Embryonic facial prominence (tissue), 1 donor: ENCODE measurements at regions not wholly inside any gene's neighbourhood (a gene's known extent, or its start where the extent isn't known, plus 50 kb on each side); places are given as distances from the start of the nearest gene placed in this dataset.
"Not testable (repeated sequence)": the region's sequence is repeated elsewhere in the genome, so short reads cannot be mapped to it uniquely, and the experiment has no call there.

Experiments used
- DNase-seq: peaks from one replicate; pipeline ENCODE4 v3.0.0-alpha.2; 2016; ENCODE audit errors: extremely low spot score

- no peak for DNase-seq
Measured at GRCh38 chr4:187060551-187060950, 336.9 kb upstream of the FAT1 start.

DNA sequence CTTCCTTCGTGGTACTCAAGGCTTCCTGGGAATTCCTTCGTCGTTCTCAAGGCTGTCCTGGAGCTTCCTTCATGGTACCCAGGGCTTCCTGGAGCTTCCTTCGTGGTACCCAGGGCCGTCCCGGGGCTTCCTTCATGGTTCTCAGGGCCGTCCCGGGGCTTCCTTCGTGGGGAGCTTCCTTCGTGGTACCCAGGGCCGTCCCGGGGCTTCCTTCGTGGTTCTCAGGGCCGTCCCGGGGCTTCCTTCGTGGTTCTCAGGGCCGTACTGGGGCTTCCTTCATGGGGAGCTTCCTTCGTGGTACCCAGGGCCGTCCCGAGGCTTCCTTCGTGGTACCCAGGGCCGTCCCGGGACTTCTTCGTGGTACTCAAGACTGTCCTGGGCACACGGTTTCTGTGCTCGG is 339.6 kb upstream of the FAT1 start:
- DNase-seq: no peak

DNA sequence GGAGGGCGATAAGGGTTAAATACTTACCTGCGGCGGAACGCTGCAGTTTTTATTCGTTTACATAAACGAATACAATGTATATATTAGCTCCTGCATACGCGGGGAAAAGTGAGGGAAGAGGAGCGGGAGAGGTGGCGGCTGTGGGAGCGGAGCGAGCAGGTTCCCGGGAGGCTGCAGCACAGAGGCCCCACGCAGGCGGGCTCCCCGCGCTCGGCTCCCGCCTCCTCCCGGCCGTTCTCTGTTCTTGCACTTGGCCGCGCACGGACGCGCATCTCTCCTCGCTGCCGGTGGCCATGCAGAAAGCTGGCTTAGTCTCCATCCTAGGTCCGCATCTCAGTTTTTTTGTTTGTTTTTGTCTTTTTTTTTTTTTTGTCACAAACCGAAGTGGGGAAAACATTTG is 340.4 kb upstream of the FAT1 start:
- no peak for DNase-seq

- DNase-seq: no peak
Measured at GRCh38 chr4:187065396-187065795, 341.7 kb upstream of the FAT1 start.

- no peak for DNase-seq
Measured at GRCh38 chr4:187065806-187066205, 342.1 kb upstream of the FAT1 start.

GRCh38 chr4:187069398-187069797 is 345.7 kb upstream of the FAT1 start:
- no peak for DNase-seq

DNA sequence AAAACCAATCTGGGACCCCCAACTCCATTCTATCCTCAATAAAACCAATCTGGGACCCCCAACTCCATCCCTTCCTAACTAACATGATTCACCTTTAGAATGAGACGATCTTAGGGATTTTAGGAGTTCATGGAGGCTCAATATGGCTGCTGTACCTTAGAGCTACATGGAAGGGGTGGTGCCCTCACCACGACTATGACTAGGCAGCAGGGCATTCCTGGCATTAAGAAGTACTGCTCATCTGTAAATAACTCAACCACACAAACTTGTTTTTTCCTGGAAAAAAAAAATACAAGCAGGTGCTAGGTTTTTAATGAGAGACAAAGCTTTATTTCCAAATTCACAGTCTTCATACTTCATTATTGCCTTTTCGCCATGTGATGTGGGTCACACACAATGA is 346.5 kb upstream of the FAT1 start:
- no peak for DNase-seq

GRCh38 chr4:187070740-187071139 is 347.1 kb upstream of the FAT1 start:
- DNase-seq: no peak

GRCh38 chr4:187071946-187072600 is 348.4 kb upstream of the FAT1 start:
- no peak for DNase-seq

- DNase-seq: no peak
Measured at GRCh38 chr4:187073820-187074219, 350.2 kb upstream of the FAT1 start.

DNA sequence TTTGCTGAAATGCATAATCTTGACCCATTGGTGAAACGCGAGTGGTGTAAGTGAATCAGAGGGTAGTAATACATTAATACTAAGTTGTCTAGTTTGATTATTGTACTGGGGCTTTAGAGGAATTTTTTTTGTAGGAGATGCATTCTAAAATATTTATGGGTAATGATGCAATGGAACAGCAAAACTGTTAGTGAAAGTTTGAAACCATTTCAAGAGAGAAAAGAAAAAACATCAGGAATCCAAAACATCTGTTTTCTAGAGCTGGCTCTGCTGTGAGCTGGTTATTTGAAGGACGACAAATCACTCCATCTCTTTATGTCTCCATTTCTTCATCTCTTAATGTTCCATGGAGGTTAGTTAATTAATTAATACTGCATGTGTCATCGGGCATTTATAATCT is 351.9 kb upstream of the FAT1 start:
- no peak for DNase-seq

- no peak for DNase-seq
Measured at GRCh38 chr4:187077744-187078401, 354.2 kb upstream of the FAT1 start.

DNA sequence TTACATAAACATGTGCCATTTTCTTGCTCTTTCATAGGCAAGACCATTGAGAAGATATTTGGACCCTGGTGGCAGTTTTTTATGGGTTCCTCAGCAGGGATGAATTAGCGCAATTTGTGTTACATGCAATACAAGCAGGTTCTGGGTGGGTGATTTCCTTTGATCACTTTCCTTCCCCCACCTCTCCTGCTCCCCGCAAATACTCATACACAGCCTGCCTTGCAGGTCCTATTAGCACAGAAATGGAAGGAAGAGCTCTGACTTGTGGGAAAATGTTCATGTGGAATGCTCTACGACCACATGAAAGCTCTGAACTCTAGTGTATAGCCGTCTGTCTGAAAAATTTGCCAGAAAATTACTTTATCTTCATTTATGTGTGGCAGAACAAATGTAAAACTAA is 361.0 kb upstream of the FAT1 start:
- no peak for DNase-seq

DNA sequence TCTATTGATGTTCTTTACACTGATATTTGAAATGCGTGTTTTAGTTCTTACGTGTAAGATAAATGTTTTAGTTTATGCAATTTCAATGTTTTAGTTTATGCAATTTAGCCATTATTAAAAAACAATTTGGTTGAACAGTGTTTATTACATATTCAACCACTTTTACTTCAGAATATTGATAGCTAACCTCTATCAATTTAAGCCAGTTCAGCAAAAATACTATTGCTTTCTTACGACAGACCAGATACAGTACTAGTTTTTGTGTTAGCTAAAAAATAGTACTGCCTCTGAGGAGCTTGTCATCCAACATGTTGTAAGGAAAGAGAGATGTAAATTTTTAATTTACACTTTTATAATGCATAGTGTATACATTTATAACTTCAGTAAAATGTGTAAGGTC is 361.7 kb upstream of the FAT1 start:
- DNase-seq: no peak

GRCh38 chr4:187086151-187086550 is 362.5 kb upstream of the FAT1 start:
- no peak for DNase-seq

DNA sequence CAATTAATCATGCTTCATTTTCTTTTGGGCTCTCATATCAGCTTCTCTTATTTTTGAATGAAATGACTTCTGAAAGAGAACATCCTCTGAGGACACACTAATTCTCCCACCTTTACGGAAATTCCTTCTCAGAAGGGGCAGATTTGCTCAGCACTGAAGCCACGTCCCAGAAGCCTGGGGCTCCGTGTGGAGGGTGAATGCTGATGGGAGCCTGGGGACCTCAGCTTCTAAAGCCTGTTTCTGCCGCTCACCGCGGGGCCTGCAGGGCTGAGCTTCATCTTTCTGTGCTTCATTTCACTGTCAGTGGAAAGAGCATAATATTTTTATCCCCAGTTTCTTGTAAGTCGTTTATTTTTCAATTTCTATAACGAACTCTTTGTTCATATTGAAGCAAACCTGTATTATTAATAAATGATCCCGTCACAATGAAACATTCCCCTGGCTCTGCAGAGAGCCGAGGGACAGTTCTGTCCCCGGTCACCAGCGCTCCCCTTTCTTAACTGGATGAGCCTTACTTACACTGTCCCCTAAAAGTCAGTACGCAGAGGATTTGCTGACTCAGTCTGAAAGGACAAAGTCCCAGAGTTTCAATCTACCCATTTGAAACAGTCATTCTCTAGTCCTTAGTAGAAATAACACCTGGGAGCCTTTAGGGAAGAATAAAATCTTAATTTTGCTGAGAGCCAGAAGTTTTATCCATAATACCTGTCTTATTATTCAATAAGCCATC is 364.6 kb upstream of the FAT1 start:
- DNase-seq: no peak

DNA sequence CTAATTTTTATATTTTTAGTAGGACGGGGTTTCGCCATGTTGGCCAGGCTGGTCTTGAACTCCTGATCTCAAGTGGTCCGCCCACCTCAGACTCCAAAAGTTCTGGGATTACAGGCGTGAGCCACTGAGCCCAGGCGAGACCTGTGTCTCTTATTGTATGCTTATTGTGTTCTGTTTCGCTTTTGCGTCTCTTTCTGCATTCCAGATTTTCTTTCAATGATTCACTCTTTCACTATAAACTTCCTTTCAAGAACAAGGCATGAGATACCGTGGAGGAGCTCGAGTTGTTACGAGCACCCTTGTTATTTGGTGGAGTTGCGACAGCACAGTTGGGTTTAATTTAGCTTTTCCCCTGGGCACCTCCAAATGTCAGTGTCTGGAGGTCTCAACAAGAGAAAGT is 366.7 kb upstream of the FAT1 start:
- no peak for DNase-seq

DNA sequence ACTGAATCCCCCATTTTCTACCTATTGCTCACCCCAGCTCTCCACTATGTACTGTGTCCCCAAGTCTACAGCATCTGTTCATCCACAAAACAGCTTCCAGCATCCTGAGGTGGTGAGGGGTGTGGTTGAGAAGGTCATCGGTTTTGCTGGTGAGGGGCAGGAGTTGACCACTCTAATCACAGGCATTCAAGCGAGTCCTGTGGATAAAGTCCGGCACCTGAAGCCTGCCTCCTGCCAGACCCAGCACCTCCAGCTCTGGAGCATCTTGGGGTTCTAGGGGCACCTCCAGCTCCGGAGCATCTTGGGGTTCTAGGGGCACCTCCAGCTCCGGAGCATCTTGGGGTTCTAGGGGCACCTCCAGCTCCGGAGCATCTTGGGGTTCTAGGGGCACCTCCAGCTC is 367.2 kb upstream of the FAT1 start:
- DNase-seq: not testable (repeated sequence)

- no peak for DNase-seq
Measured at GRCh38 chr4:187094144-187094543, 370.5 kb upstream of the FAT1 start.

DNA sequence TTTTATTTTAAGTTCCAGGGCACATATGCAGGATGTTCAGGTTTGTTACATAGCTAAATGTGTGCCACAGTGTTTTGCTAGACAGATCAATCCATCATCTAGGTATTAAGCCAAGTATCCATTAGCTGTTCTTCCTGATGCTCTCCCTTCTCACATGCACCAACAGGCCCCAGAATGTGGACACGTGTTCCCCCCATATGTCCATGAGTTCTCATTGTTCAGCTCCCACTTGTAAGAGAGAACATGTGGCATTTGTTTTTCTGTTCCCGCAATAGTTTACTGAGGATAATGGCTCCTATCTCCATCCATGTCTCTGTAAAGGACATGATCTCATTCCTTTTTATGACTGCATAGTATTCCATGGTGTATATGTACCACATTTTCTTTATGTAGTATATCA is 374.8 kb upstream of the FAT1 start:
- no peak for DNase-seq

GRCh38 chr4:187103351-187103750 is 379.7 kb upstream of the FAT1 start:
- no peak for DNase-seq

DNA sequence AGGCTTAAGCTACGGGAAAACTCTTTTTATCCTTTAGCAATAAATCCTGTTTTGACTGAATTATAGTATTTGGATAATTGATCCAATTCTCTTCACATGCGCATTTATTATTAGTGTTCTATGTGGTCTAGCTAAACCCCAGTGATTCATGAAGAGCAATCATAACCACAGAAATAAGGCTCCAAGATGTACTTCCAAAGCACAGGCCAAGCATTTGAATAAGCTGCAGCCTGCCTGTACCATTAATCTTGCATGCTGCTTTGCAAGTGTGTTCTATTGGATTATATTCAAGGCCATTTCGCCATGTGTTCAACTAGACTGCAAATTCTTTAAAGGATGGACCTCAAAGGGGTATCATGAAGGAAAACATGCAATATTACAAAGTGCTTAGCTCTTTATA is 385.2 kb upstream of the FAT1 start:
- no peak for DNase-seq

GRCh38 chr4:187109636-187110035 is 386.0 kb upstream of the FAT1 start:
- no peak for DNase-seq
